Heart left ventricle (tissue), 16 donors: ENCODE measurements at regions not wholly inside any gene's neighbourhood (a gene's known extent, or its start where the extent isn't known, plus 50 kb on each side); places are given as distances from the start of the nearest gene placed in this dataset.

Source experiments
- ATAC-seq, 4 donors: fragments of 200-7000 bp; cut with Tn5 transposase; one replicate each; pipeline ENCODE4 v1.9.1; 2020 to 2022; ENCODE audit warnings: moderate library complexity in 4 of 4, mild to moderate bottlenecking in 3 of 4, moderate number of reproducible peaks in 1 of 4
- DNase-seq, 5 donors: peaks; one replicate each; pipeline ENCODE4 v3.0.0-alpha.2; 2020
- H3K27ac ChIP-seq, 12 donors: fragments of 200-600 bp; sonication (generic) in 4 of 12; one replicate each; pipeline versions ENCODE4 v1.5.0 to v1.8.0; 2016 to 2022; ENCODE audit warnings: mild to moderate bottlenecking in 2 of 12
- H3K27me3 ChIP-seq, 9 donors: fragments of 200-600 bp; sonication (generic) in 2 of 9; one replicate each; pipeline versions ENCODE4 v1.5.1 to v1.8.0; 2016 to 2022; ENCODE audit warnings: mild to moderate bottlenecking in 3 of 9
- H3K36me3 ChIP-seq, 9 donors: fragments of 200-600 bp; sonication (generic) in 2 of 9; one replicate each; pipeline versions ENCODE4 v1.5.0 to v1.8.0; 2018 to 2022; ENCODE audit warnings: mild to moderate bottlenecking in 2 of 9
- H3K4me1 ChIP-seq, 12 donors: fragments of 200-600 bp; sonication (generic) in 4 of 12; one replicate each; pipeline versions ENCODE4 v1.5.0 to v1.8.0; 2016 to 2022; ENCODE audit warnings: mild to moderate bottlenecking in 3 of 12
- H3K4me3 ChIP-seq, 12 donors: fragments of 200-600 bp; sonication (generic) in 4 of 12; one replicate each; pipeline versions ENCODE4 v1.5.0 to v1.8.0; 2017 to 2022; ENCODE audit warnings: mild to moderate bottlenecking in 9 of 12, moderate library complexity in 4 of 12
- H3K9me3 ChIP-seq, 12 donors: fragments of 200-600 bp; sonication (generic) in 4 of 12; one replicate each; pipeline versions ENCODE4 v1.5.0 to v1.8.0; 2016 to 2022; ENCODE audit warnings: mild to moderate bottlenecking in 1 of 12
- CTCF ChIP-seq, 12 donors: fragments of 200-600 bp; sonication (generic) in 4 of 12; IDR thresholded peaks; one replicate each; pipeline versions ENCODE4 v1.5.0 to v1.8.0; 2018 to 2022; ENCODE audit warnings: antibody characterized with exemption in 12 of 12, mild to moderate bottlenecking in 5 of 12
- POLR2A ChIP-seq, 2 donors: fragments of 450-650 bp; IDR thresholded peaks; one replicate each; pipeline ENCODE4 v1.6.1; 2017; ENCODE audit warnings: antibody characterized with exemption in 2 of 2, mild to moderate bottlenecking in 2 of 2, moderate library complexity in 2 of 2
- whole genome bisulfite sequencing, 4 donors: extraction: QIAGEN DNeasy Blood & Tissue Kit in 2 of 4; methylation state at CpG; one replicate each; pipeline versions ENCODE4 v1.1.5 to v1.1.7; 2013 to 2018; 5-methylcytosine and 5-hydroxymethylcytosine counted together
- intact Hi-C, 10 donors: fragments of 100-400 bp; cut with DNase I; formaldehyde crosslinking; loops; one replicate each; pipeline versions ENCODE4 v1.11.1 to v1.14.2; 2022
- donor health status: ischemic (EF 13 %, LVEDD 7.1; RV severe dilation, severe dysfunction).
- donor health status: healthy with polysubstance abuse.
- donor health status: DM: no; HTN: yes; CAD: no.
- donor health status: DM: no; HTN: no; CAD: no.
- donor health status: ischemic (EF 25% LVEDD 6.9; RV normal size, moderate dysfunction).
- donor health status: ischemic (EF 25% LVEDD 5.7; RV mildly dilated, moderate dysfunction).
- donor health status: healthy.
- donor health status: DM: yes; HTN: yes; CAD: no.
- donor health status: ischemic (EF 35%, LVEDD 5.7; RV mildly dilated, moderate dysfunction).
- donor health status: nonischemic (EF 11% LVEDD 7.7; RV severe dilation, severe dysfunction).
- donor health status: DM: yes; HTN: yes; CAD: no.
- donor health status: PGD.
- donor health status: ischemic (EF 29% LVEDD 5.4; RV normal size, mild dysfunction).
- donor health status: nonischemic (EF 23%, LVEDD 6.1; RV moderate dilation, normal function).

GRCh38 chr5:2172471-2172870 lies 289.7 kb upstream of the IRX4 start:
- 85 to 92% (median 86%) methylated on average over 5 of the region's 5 CpGs for WGBS, 4 donors
- intact Hi-C loops: no loop called here
- peaks cover 0 to 21% (median 0%) of the 10 kb centered on the region in 9 donors for H3K27me3 ChIP-seq
- no peaks in the 10 kb centered on the region for H3K36me3 ChIP-seq
- H3K27ac ChIP-seq: no peak overlapping the region
- H3K4me1 ChIP-seq: peaks cover 0 to 5% (median 0%) of the 10 kb centered on the region in 12 donors
- no peak overlapping the region for H3K4me3 ChIP-seq
- DNase-seq (no peak), ATAC-seq (no peak)
- no peaks in the 10 kb centered on the region for H3K9me3 ChIP-seq
- TF ChIP-seq CTCF (IDR thresholded peaks at IDR 0.05) (no peak), POLR2A (IDR thresholded peaks at IDR 0.05) (no peak)

GRCh38 chr5:2170761-2171160 lies 288.0 kb upstream of the IRX4 start:
- DNase-seq (no peak), ATAC-seq (no peak)
- Histone ChIP-seq H3K4me3 (no peak overlapping the region), H3K27ac (no peak overlapping the region), H3K36me3 (no peaks in the 10 kb centered on the region), H3K9me3 (no peaks in the 10 kb centered on the region), H3K27me3 (peaks cover 0 to 33% (median 0%) of the 10 kb centered on the region in 9 donors), H3K4me1 (peaks cover 0 to 5% (median 0%) of the 10 kb centered on the region in 12 donors)
- intact Hi-C loops: no loop called here
- TF ChIP-seq CTCF (IDR thresholded peaks at IDR 0.05) (no peak), POLR2A (IDR thresholded peaks at IDR 0.05) (no peak)
- 49 to 62% (median 52%) methylated on average over 7 of the region's 7 CpGs for WGBS, 4 donors

GRCh38 chr5:2169850-2170760 lies 287.4 kb upstream of the IRX4 start:
- Histone ChIP-seq H3K27ac (no peak overlapping the region), H3K27me3 (peaks cover 0 to 40% (median 0%) of the 10 kb centered on the region in 9 donors), H3K36me3 (no peaks in the 10 kb centered on the region), H3K4me1 (peaks cover 0 to 5% (median 0%) of the 10 kb centered on the region in 12 donors), H3K9me3 (no peaks in the 10 kb centered on the region), H3K4me3 (no peak overlapping the region)
- TF ChIP-seq CTCF (IDR thresholded peaks at IDR 0.05) (no peak), POLR2A (IDR thresholded peaks at IDR 0.05) (no peak)
- intact Hi-C loops: no loop called here
- DNase-seq: no peak
- ATAC-seq: no peak
- WGBS, 4 donors: 64 to 71% (median 70%) methylated on average over 36 to 47 of the region's 47 CpGs

GRCh38 chr5:2169430-2169808 lies 286.7 kb upstream of the IRX4 start:
- TF ChIP-seq POLR2A (IDR thresholded peaks at IDR 0.05): no peak
- TF ChIP-seq CTCF (IDR thresholded peaks at IDR 0.05): no peak
- no peak for ATAC-seq
- no peak overlapping the region for H3K4me3 ChIP-seq
- H3K27me3 ChIP-seq: peaks cover 0 to 41% (median 0%) of the 10 kb centered on the region in 9 donors
- no peak overlapping the region for H3K27ac ChIP-seq
- no peaks in the 10 kb centered on the region for H3K36me3 ChIP-seq
- H3K4me1 ChIP-seq: peaks cover 0 to 5% (median 0%) of the 10 kb centered on the region in 12 donors
- 72 to 87% (median 82%) methylated on average over 10 of the region's 10 CpGs for WGBS, 4 donors
- H3K9me3 ChIP-seq: no peaks in the 10 kb centered on the region
- DNase-seq: no peak
- intact Hi-C loops: no loop called here
